ENCODE measurements at regions not wholly inside any gene's neighbourhood (a gene's known extent, or its start where the extent isn't known, plus 50 kb on each side); places are given as distances from the start of the nearest gene placed in this dataset.

DNA sequence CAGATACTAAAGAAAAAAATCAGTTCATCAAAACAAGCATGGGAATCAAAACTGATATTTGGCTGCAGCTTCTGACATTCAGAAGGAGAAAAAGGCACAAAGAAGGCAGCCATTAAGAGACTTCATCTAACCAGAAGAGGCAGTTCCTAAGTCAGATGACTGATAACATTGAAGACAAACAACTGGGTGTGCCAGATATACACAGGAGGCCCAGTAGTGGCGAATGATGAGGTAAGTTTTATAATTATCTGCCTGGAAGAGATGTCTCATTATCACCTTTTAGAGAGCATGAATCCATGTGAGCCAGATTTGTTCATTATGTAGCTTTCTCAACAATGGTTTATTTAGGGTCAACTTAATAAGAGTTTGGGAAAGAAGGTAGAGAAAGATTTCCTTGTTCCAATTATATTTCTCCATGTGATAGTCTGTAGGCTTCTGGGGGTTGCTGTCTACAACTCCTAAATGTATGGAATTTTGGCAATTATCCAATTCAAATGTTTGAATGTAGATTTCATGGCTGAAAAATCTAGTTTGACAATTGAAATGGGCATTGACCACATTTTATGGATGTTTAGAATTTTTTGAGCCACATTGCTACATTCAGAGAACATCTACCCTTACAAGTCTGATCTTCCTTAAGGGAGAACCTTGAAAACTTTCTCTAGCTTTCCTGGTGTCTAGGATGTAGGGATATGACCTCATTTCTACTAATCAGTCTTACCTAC lies 50.4 kb upstream of the RASGRF1 start:
- no peak for TF ChIP-seq EP300 (IDR thresholded peaks at IDR 0.05)
- TF ChIP-seq, protein P1, sequence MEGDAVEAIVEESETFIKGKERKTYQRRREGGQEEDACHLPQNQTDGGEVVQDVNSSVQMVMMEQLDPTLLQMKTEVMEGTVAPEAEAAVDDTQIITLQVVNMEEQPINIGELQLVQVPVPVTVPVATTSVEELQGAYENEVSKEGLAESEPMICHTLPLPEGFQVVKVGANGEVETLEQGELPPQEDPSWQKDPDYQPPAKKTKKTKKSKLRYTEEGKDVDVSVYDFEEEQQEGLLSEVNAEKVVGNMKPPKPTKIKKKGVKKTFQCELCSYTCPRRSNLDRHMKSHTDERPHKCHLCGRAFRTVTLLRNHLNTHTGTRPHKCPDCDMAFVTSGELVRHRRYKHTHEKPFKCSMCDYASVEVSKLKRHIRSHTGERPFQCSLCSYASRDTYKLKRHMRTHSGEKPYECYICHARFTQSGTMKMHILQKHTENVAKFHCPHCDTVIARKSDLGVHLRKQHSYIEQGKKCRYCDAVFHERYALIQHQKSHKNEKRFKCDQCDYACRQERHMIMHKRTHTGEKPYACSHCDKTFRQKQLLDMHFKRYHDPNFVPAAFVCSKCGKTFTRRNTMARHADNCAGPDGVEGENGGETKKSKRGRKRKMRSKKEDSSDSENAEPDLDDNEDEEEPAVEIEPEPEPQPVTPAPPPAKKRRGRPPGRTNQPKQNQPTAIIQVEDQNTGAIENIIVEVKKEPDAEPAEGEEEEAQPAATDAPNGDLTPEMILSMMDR (IDR thresholded peaks at IDR 0.05), result no peak
- no peak for TF ChIP-seq POLR2AphosphoS5 (IDR thresholded peaks at IDR 0.05)

All from esophagus muscularis mucosa (tissue), 4 donors.